HCT116 (cell line): ENCODE measurements at regions not wholly inside any gene's neighbourhood (a gene's known extent, or its start where the extent isn't known, plus 50 kb on each side); places are given as distances from the start of the nearest gene placed in this dataset.

Experiments
- ATAC-seq: fragments of 200-7000 bp; cut with Tn5 transposase; 2 replicates; pipeline ENCODE4 v1.9.1; 2020; ENCODE audit warnings: mild to moderate bottlenecking, moderate library complexity
- BruUV-seq: library from RNA; stranded (reverse); fragments of 400-500 nt; replicated peaks from 2 replicates; lab custom pipeline; 2021; lab: Mats Ljungman, UMichigan
- CTCF ChIA-PET: fragments of 300-600 bp; sonication (Branson Sonifier 250); formaldehyde crosslinking; loops from one replicate; lab custom pipeline; 2021; ENCODE audit warnings: antibody characterized with exemption; lab: Charles Lee
- POLR2A ChIA-PET: fragments of 300-600, 350-600 bp; sonication (Branson Sonifier 250); formaldehyde crosslinking; loops from one replicate; lab custom pipeline; 2021; ENCODE audit warnings: antibody characterized with exemption; lab: Charles Lee
- RAD21 ChIA-PET, 2 experiments: fragments of 300-600 bp; sonication (Branson Sonifier 250); formaldehyde crosslinking; loops; one replicate each; lab custom pipeline; 2023; ENCODE audit warnings: low total read pairs in 2 of 2; ENCODE audit not compliant: uncharacterized antibody in 2 of 2, unreplicated experiment in 2 of 2, low non-redundant PET in 1 of 2; lab: Charles Lee
- DNase-seq: peaks from one replicate; pipeline ENCODE4 v3.0.0-alpha.2; 2010; ENCODE audit warnings: low read depth, low spot score
- H2AFZ ChIP-seq: fragments of 200-600 bp; shearing (Covaris generic), sonication (generic); 2 replicates; pipeline ENCODE4 v1.6.1; 2017; ENCODE audit warnings: low read depth, mixed run types, mixed read lengths, antibody characterized with exemption, low read length; ENCODE audit not compliant: poor library complexity, severe bottlenecking
- H3K27ac ChIP-seq: 2 replicates; pipeline ENCODE4 v1.5.1; 2012; ENCODE audit warnings: low read depth, low read length
- H3K27me3 ChIP-seq: fragments of 200-600 bp; sonication (generic); 2 replicates; pipeline ENCODE4 v1.6.1; 2016; ENCODE audit warnings: mixed run types, low read length, mixed read lengths; ENCODE audit not compliant: insufficient read depth
- H3K36me3 ChIP-seq, 2 experiments: fragments of 200-500 bp in 1 of 2; fragments of 200-600 bp in 1 of 2; sonication (Bioruptor generic) in 1 of 2; sonication (generic) in 1 of 2; 2 replicates each; pipeline versions ENCODE4 v1.5.1 to v1.6.1; 2014 to 2016; ENCODE audit warnings: low read length in 2 of 2, inconsistent platforms in 1 of 2, mixed read lengths in 1 of 2, mixed run types in 1 of 2; ENCODE audit not compliant: insufficient read depth in 2 of 2, control insufficient read depth in 1 of 2
- H3K4me1 ChIP-seq, 2 experiments: fragments of 200-600 bp in 1 of 2; sonication (generic) in 1 of 2; 2 replicates each; pipeline versions ENCODE4 v1.5.1 to v1.6.1; 2012 to 2017; ENCODE audit warnings: low read length in 2 of 2, inconsistent platforms in 1 of 2, mild to moderate bottlenecking in 1 of 2, mixed read lengths in 1 of 2, mixed run types in 1 of 2, moderate library complexity in 1 of 2; ENCODE audit not compliant: insufficient read depth in 2 of 2, control insufficient read depth in 1 of 2
- H3K4me2 ChIP-seq: fragments of 200-600 bp; sonication (generic); 2 replicates; pipeline ENCODE4 v1.6.1; 2017; ENCODE audit warnings: mixed run types, low read length, mixed read lengths
- H3K4me3 ChIP-seq, 2 experiments: fragments of 200-600 bp in 1 of 2; sonication (generic) in 1 of 2; replicated peaks in 1 of 2; 2 replicates each; pipeline ENCODE4 v1.5.1; 2011 to 2016; ENCODE audit warnings: low read length in 2 of 2, control low read depth in 1 of 2, low read depth in 1 of 2, mild to moderate bottlenecking in 1 of 2, mixed read lengths in 1 of 2, mixed run types in 1 of 2
- H3K79me2 ChIP-seq: fragments of 200-600 bp; sonication (generic); 2 replicates; pipeline ENCODE4 v1.6.1; 2017; ENCODE audit warnings: mild to moderate bottlenecking, mixed run types, low read length, moderate library complexity, mixed read lengths; ENCODE audit not compliant: insufficient read depth
- H3K9ac ChIP-seq: fragments of 200-600 bp; sonication (generic); 2 replicates; pipeline ENCODE4 v1.6.1; 2016; ENCODE audit warnings: low read length, mixed read lengths
- H3K9me2 ChIP-seq: fragments of 200-600 bp; sonication (generic), shearing (Covaris generic); 2 replicates; pipeline ENCODE4 v1.6.1; 2017; ENCODE audit warnings: mixed run types, mild to moderate bottlenecking, moderate library complexity; ENCODE audit not compliant: insufficient read depth
- H3K9me3 ChIP-seq, 2 experiments: fragments of 200-500 bp in 1 of 2; fragments of 200-600 bp in 1 of 2; sonication (Bioruptor generic) in 1 of 2; sonication (generic) in 1 of 2; 2 replicates each; pipeline ENCODE4 v1.6.1; 2014 to 2017; ENCODE audit warnings: low read length in 2 of 2, mixed read lengths in 2 of 2, inconsistent platforms in 1 of 2, low read depth in 1 of 2, mild to moderate bottlenecking in 1 of 2, mixed run types in 1 of 2, moderate library complexity in 1 of 2; ENCODE audit not compliant: control insufficient read depth in 1 of 2, insufficient read depth in 1 of 2
- H4K20me1 ChIP-seq: fragments of 200-600 bp; sonication (generic), shearing (Covaris generic); 2 replicates; pipeline ENCODE4 v1.6.1; 2017; ENCODE audit warnings: mixed run types, mild to moderate bottlenecking, moderate library complexity; ENCODE audit not compliant: insufficient read depth
- CEBPB ChIP-seq: IDR thresholded peaks from 2 replicates; pipeline ENCODE4 v1.6.1; 2012; ENCODE audit warnings: low read depth
- JUND ChIP-seq: IDR thresholded peaks from 2 replicates; pipeline ENCODE4 v1.6.1; 2012
- TCF7L2 ChIP-seq: IDR thresholded peaks from 2 replicates; pipeline ENCODE4 v1.7.0; 2011; ENCODE audit warnings: borderline replicate concordance, inconsistent platforms; ENCODE audit not compliant: insufficient read depth, insufficient read length; ENCODE audit errors: extremely low read depth
- YY1 ChIP-seq: IDR thresholded peaks from 2 replicates; pipeline ENCODE4 v1.6.1; 2011; ENCODE audit warnings: low read length, low read depth, moderate library complexity, mild to moderate bottlenecking; ENCODE audit not compliant: insufficient replicate concordance; ENCODE audit errors: extremely low read depth
- intact Hi-C: fragments of 100-400 bp; cut with micrococcal nuclease; formaldehyde crosslinking; loops from 2 replicates; pipeline ENCODE4 v1.10.0; 2022

GRCh38 chr12:131384544-131384855 lies 326.4 kb upstream of the SFSWAP start:
- no peaks in the 10 kb centered on the region for H4K20me1 ChIP-seq
- CTCF ChIA-PET: no interaction called here
- no peak for DNase-seq
- H3K4me3 ChIP-seq: no peak overlapping the region
- no peak overlapping the region for H3K9ac ChIP-seq
- H3K79me2 ChIP-seq: no peaks in the 10 kb centered on the region
- POLR2A ChIA-PET: no interaction called here
- RAD21 ChIA-PET: no interaction called here
- H3K4me2 ChIP-seq: no peak overlapping the region
- BruUV-seq: no TSS peak
- H3K27ac ChIP-seq: no peak overlapping the region
- peaks cover 6% of the 10 kb centered on the region; the same call in 1 of the 2 replicates for H3K27me3 ChIP-seq
- intact Hi-C loops: no loop called here
- no peak overlapping the region for H2AFZ ChIP-seq
- no peaks in the 10 kb centered on the region for H3K36me3 ChIP-seq
- no peak for ATAC-seq
- no peak for TF ChIP-seq TCF7L2
- no peaks in the 10 kb centered on the region for H3K9me3 ChIP-seq
- no peaks in the 10 kb centered on the region for H3K4me1 ChIP-seq
- H3K9me2 ChIP-seq: no peaks in the 10 kb centered on the region

DNA sequence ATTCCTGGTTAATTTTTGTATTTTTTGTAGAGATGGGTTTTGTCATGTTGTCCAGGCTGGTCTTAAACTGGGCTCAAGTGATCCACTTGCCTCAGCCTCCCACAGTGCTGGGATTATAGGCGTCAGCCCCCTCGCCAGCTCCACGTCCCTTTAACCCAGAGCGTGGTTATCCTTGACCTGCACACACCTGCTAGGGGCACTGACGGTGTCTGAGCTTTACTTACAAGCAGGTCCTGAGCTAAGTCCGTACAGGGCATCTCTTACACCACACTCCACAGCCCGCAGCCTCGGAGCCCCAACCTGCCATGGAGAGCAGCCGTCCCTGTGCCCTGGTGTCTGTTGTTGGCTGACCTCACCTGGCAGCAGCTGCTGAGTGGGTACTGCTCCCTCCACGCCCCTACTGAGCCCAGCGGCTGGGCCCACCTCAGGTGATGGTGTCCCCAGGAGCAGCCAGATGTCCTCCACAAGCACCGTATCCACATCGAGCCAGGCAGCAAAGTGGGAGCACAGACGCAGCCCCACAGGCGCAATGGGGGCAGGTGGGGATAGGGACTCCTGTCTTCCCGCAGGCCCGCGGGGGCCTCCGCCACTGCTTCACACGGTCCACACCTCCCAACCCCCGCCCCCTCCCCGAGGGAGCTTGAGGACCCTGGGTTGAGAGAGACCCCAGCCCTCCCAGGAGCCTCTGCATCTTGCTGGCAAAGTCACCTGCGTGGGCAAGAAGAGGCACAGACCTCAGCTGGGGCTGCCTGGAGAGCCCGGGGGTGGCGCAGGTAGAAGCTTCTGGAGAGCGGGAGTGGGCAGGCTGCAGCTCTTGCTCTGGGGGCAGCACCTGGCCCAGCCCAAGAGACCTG lies 325.4 kb upstream of the SFSWAP start:
- Histone ChIP-seq H3K9me2 (no peaks in the 10 kb centered on the region), H3K9ac (no peak overlapping the region), H3K36me3 (no peaks in the 10 kb centered on the region), H3K4me2 (no peak overlapping the region), H3K79me2 (no peaks in the 10 kb centered on the region), H3K27me3 (peaks cover 6% of the 10 kb centered on the region; the same call in 1 of the 2 replicates), H2AFZ (no peak overlapping the region), H3K4me3 (no peak overlapping the region), H4K20me1 (no peaks in the 10 kb centered on the region), H3K4me1 (no peaks in the 10 kb centered on the region), H3K27ac (no peak overlapping the region), H3K9me3 (no peaks in the 10 kb centered on the region)
- POLR2A ChIA-PET: no interaction called here
- DNase-seq (no peak), ATAC-seq (no peak)
- CTCF ChIA-PET: no interaction called here
- no peak for TF ChIP-seq CEBPB
- TF ChIP-seq YY1: no peak
- TF ChIP-seq TCF7L2: no peak
- TF ChIP-seq JUND: no peak
- RAD21 ChIA-PET: interaction anchor here in 1 of 2 experiments (0.6 kb wide), 1 partner anchor 248 kb away, joined by 6 read pairs; no protein-coding TSS in a partner anchor
- BruUV-seq: no TSS peak
- intact Hi-C loops: no loop called here
